ENCODE measurements at regions not wholly inside any gene's neighbourhood (a gene's known extent, or its start where the extent isn't known, plus 50 kb on each side); places are given as distances from the start of the nearest gene placed in this dataset.

DNA sequence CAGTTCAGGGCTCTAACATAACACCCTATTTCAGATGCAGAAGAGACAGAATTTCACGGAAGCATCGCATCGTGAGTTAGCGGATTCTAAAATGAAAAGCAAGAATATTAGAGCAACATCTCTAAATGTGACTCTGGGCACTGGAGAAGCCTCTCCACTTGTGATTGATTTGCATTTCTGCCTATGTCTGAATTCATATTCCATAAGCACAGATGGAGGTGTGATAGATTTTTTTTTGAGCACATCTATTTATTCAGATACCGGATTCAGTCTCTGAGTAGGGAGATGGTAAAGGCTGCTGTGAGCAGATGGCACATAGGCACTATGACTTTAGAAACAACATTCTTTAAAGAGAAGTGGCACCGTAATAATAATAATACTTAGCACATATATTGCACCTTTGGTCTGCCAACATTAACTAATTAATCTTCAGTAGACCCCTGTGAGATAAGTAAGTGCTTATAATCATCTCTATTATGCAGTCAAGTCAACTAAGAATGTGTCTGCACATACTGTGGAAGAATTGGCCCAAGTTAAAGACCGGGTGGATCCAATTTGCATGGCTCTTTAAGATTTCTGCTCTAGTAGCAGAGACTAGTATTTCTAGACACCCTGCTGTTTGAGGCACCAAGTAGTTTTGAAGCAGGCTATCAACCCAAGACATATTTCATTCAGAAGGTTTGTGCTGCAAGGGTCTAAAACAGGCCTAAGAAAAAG lies 685.0 kb downstream of the CETN3 start:
- TF ChIP-seq, protein P1, sequence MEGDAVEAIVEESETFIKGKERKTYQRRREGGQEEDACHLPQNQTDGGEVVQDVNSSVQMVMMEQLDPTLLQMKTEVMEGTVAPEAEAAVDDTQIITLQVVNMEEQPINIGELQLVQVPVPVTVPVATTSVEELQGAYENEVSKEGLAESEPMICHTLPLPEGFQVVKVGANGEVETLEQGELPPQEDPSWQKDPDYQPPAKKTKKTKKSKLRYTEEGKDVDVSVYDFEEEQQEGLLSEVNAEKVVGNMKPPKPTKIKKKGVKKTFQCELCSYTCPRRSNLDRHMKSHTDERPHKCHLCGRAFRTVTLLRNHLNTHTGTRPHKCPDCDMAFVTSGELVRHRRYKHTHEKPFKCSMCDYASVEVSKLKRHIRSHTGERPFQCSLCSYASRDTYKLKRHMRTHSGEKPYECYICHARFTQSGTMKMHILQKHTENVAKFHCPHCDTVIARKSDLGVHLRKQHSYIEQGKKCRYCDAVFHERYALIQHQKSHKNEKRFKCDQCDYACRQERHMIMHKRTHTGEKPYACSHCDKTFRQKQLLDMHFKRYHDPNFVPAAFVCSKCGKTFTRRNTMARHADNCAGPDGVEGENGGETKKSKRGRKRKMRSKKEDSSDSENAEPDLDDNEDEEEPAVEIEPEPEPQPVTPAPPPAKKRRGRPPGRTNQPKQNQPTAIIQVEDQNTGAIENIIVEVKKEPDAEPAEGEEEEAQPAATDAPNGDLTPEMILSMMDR (conservative IDR thresholded peaks at IDR 0.05; ENCODE audit: low read depth, low read length), result no peak
- TF ChIP-seq MAFK (IDR thresholded peaks at IDR 0.05; ENCODE audit: low read depth, low read length) (no peak), POLR2A (IDR thresholded peaks at IDR 0.05; ENCODE audit: low read depth, low read length) (no peak), CHD1 (IDR thresholded peaks at IDR 0.05; ENCODE audit: low read depth, low read length) (no peak), RFX5 (IDR thresholded peaks at IDR 0.05; ENCODE audit: low read depth, low read length) (no peak), MAZ (IDR thresholded peaks at IDR 0.05; ENCODE audit: borderline replicate concordance, low read depth, low read length) (no peak), RAD21 (IDR thresholded peaks at IDR 0.05; ENCODE audit: low read length) (no peak), RCOR1 (IDR thresholded peaks at IDR 0.05; ENCODE audit: insufficient replicate concordance, low read length) (no peak), CEBPB (IDR thresholded peaks at IDR 0.05; ENCODE audit: low read depth, low read length) (no peak), MXI1 (IDR thresholded peaks at IDR 0.05; ENCODE audit: borderline replicate concordance, low read depth, low read length) (no peak)
- TF ChIP-seq, protein P2, sequence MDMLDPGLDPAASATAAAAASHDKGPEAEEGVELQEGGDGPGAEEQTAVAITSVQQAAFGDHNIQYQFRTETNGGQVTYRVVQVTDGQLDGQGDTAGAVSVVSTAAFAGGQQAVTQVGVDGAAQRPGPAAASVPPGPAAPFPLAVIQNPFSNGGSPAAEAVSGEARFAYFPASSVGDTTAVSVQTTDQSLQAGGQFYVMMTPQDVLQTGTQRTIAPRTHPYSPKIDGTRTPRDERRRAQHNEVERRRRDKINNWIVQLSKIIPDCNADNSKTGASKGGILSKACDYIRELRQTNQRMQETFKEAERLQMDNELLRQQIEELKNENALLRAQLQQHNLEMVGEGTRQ (IDR thresholded peaks at IDR 0.05; ENCODE audit: low read depth, low read length), result no peak
